ENCODE measurements at regions not wholly inside any gene's neighbourhood (a gene's known extent, or its start where the extent isn't known, plus 50 kb on each side); places are given as distances from the start of the nearest gene placed in this dataset.

DNA sequence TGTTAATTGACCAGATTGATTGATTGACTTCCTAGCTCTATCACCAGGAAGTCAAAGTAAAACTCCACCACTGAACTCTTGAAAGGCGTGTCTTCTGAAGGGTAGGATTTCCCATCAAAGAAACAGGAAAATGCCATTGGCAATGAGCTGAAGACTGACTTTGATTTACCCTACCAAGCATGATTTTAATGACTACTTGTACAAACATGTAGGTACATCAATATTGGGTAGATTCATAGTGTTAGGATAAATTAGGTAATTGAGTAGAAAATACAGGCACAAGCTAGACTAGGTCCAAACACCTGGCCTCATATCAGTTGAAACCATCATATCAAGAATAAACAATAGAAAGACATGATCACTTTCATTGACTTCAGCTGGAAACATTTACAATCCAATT lies 53.2 kb upstream of the ATXN3L start:
- TF ChIP-seq, protein P1, sequence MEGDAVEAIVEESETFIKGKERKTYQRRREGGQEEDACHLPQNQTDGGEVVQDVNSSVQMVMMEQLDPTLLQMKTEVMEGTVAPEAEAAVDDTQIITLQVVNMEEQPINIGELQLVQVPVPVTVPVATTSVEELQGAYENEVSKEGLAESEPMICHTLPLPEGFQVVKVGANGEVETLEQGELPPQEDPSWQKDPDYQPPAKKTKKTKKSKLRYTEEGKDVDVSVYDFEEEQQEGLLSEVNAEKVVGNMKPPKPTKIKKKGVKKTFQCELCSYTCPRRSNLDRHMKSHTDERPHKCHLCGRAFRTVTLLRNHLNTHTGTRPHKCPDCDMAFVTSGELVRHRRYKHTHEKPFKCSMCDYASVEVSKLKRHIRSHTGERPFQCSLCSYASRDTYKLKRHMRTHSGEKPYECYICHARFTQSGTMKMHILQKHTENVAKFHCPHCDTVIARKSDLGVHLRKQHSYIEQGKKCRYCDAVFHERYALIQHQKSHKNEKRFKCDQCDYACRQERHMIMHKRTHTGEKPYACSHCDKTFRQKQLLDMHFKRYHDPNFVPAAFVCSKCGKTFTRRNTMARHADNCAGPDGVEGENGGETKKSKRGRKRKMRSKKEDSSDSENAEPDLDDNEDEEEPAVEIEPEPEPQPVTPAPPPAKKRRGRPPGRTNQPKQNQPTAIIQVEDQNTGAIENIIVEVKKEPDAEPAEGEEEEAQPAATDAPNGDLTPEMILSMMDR (conservative IDR thresholded peaks at IDR 0.05), result no peak
- TF ChIP-seq ZFX (IDR thresholded peaks at IDR 0.05), result no peak
